Loucy (cell line): ENCODE measurements at regions not wholly inside any gene's neighbourhood (a gene's known extent, or its start where the extent isn't known, plus 50 kb on each side); places are given as distances from the start of the nearest gene placed in this dataset.

Experiments
- EZH2phosphoT487 ChIP-seq: fragments of 200-600 bp; IDR thresholded peaks from 2 replicates; pipeline ENCODE4 v1.6.1; 2018; ENCODE audit warnings: antibody characterized with exemption, mild to moderate bottlenecking, moderate library complexity, borderline replicate concordance
- TF ChIP-seq, protein P1 (sequence below): fragments of 200-600 bp; sonication (generic); conservative IDR thresholded peaks from 2 replicates; pipeline ENCODE4 v1.5.1; 2014; ENCODE audit warnings: mild to moderate bottlenecking, antibody characterized with exemption, low read length

DNA sequence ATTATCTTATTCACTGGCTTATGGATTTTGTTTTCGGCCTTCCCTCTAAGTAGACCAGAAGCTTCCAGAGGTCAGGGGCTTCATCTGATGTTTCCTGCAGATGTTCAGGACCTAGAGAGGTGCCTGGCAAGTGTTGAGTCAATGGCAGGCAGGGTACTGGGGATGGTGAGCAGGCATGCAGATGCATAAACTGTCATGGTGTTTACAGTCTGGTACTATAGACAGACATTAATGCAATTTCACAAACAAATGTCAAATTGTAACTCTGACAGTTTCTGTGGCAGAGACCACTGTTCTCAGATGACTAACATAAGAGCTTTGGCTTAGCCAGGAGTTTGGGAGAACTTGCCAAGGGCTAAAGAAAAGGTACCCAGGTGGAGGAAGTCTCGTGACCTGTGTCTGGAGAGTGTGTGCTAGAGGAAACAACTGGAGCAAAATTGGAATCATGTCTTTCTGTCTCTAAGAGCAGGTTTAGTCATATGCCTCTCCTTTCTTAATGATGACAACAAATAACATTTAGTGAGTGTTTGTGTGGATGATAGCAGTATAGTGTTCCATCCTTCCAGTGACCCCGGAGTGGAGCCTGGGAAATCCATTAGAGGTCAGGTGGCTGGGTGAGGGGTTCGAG lies 53.7 kb upstream of the TRAK1 start:
- TF ChIP-seq, protein P1, sequence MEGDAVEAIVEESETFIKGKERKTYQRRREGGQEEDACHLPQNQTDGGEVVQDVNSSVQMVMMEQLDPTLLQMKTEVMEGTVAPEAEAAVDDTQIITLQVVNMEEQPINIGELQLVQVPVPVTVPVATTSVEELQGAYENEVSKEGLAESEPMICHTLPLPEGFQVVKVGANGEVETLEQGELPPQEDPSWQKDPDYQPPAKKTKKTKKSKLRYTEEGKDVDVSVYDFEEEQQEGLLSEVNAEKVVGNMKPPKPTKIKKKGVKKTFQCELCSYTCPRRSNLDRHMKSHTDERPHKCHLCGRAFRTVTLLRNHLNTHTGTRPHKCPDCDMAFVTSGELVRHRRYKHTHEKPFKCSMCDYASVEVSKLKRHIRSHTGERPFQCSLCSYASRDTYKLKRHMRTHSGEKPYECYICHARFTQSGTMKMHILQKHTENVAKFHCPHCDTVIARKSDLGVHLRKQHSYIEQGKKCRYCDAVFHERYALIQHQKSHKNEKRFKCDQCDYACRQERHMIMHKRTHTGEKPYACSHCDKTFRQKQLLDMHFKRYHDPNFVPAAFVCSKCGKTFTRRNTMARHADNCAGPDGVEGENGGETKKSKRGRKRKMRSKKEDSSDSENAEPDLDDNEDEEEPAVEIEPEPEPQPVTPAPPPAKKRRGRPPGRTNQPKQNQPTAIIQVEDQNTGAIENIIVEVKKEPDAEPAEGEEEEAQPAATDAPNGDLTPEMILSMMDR: no peak
- no peak for TF ChIP-seq EZH2phosphoT487
